ENCODE measurements at regions not wholly inside any gene's neighbourhood (a gene's known extent, or its start where the extent isn't known, plus 50 kb on each side); places are given as distances from the start of the nearest gene placed in this dataset.
"Not testable (repeated sequence)": the region's sequence is repeated elsewhere in the genome, so short reads cannot be mapped to it uniquely, and the experiment has no call there.

- TF ChIP-seq ZNF384 (IDR thresholded peaks at IDR 0.05); SP1 (IDR thresholded peaks at IDR 0.05); FOXM1 (IDR thresholded peaks at IDR 0.05; ENCODE audit: borderline replicate concordance); LEF1 (IDR thresholded peaks at IDR 0.05; ENCODE audit: borderline replicate concordance); FOXK2 (IDR thresholded peaks at IDR 0.05); ARNT (IDR thresholded peaks at IDR 0.05); PKNOX1 (IDR thresholded peaks at IDR 0.05); NFRKB (IDR thresholded peaks at IDR 0.05): not testable (repeated sequence)
These were observed 525.9 kb downstream of the CWH43 start for GRCh38 chr4:49511881-49512491.

Data from HEK293T (cell line).